RKO (cell line): ENCODE measurements at regions not wholly inside any gene's neighbourhood (a gene's known extent, or its start where the extent isn't known, plus 50 kb on each side); places are given as distances from the start of the nearest gene placed in this dataset.
A peak's percentile ranks its signal among the peaks of the same experiment; 100 is the strongest.

ENCODE experiments used
- DNase-seq: peaks from one replicate; pipeline ENCODE4 v3.0.0-alpha.2; 2016; ENCODE audit warnings: low spot score

DNA sequence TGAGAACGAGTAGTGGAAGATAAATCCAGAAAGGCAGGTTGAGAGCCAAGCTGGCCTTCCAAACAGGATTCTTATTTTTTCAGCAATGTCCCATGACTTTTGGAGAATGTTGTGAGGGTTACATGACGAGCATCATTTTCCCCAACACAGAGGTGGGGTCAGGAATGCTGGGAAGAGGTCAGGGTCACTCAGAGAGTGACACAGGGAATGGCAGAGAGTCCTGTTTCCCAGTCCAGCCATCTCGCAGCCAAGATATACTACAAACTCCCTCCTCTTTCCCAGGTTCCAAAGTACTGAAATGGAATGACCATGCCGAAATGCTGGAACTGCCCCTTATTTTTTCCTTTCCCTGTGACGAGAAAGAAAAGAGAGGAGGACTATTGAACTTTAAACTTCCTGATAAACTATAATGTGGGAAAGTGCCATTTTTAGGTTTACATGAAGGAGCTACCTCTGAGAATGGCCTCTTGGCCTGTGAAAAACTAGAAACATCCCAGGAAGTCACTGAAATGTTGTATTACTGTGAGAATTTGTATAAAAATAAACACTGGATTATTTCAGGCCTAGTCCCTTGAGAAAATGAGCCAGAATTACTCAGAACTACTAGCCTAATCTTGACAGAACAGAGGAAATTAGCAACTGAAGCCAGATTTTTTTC is 420.4 kb downstream of the CETN3 start:
- no peak for DNase-seq

DNA sequence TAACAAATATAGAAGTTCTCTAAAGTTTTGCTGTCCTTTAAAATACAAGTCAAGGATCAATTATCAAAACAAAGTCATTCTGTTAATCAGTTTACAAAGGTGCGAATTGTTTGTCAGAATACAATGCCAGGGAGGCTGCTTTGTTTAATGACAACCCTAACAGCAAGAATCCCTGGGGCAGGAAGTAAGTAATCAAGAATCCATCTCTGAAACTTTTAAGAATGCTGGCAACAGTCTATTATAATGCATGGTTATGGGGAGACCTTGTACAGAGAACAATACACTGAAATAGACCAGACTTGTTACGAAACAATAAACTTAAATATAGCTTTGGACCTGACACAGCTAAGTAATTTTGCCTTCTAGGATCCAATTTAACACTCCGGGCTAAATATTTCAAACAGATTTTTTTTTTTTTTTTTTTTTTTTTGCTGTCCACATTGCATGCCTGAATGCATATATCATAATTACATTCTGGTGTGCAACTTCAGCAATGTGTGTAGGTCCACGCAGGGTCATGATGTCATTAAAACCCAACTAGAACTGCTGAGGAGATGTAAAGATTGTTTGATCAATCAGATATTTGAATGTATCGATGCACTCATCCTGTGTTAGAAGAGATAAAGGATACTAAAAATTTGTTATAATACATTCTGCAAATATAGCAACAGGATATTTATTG is 421.3 kb downstream of the CETN3 start:
- no peak for DNase-seq

- DNase-seq: no peak
Observed at GRCh38 chr5:89983216-89983615, 426.3 kb downstream of the CETN3 start.

DNA sequence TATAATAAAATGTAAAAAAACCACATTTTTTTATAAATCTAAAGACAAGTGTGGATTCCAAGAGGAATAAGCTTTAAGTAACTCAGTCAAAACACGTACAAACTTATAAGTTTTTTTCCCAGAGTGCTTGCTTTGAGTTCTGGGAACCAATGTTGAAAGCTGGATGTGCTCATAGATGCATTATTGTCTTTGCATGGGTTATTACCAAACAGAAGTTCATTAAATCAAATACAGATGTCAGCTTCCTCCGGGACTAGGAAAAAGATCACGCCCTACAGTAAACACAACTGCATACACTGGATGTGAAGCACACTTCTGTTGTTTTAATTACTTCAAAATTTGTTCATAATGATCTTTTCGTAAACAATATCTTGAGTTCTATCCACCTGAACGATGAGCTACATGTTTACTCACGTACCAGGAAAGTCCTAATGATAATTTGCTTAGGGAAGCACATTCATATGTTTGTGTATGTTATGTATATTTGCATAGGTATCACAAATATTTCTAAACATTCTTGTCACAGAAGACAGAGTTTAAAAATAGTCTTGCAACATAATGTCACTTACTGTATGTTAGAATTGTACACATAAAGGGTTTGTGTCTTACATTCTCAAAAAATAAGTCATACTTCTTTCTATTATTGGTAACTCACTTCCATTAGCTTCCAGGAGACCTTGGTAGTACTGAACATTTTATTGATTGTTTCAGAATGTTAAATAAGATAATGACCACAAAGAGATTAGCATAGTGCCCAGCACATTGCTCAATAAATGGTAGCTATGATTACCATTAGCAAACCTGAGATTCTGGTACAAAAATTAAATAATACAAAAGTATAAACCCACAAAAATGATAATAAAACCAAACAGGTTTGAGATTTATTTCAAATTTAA is 427.4 kb downstream of the CETN3 start:
- no peak for DNase-seq

DNA sequence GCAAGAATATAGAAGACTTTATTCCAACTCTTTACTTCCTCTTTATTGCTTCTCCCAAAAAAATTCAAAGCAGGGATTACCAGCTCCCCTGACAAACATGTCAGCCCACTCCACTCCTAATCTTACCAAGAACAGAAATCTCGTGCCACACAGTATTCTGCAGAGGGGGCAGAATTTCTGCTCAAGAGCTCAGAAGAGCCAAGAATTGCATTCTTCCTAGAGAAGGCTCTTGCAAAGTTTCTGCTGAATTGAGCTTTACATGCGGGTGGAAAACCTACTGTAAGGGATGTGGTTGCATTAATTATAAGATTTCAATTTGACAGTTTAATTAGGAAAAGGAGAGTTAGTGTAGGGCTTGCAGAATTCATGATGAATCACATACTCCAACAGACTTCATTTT is 428.5 kb downstream of the CETN3 start:
- DNase-seq: no peak

GRCh38 chr5:89973516-89973915 is 436.0 kb downstream of the CETN3 start:
- no peak for DNase-seq

DNA sequence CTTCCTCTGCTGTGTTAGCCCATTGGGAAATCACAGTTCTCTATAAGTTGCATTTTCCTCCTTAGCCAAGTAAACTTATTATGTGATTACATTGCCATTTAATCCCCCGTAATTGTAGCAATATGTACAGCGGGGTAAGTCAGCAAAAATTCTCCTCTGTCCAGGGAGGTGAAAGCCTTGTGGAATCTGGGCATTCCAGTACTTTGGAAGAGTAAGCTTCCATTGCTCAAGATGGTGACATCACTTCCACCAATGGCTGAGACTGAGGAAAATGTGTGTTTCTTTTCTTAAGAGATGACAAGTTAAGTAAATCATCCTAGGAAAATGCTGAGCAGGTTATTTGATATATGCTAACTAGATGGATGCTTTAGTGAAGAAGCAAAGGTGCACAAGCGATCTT is 436.7 kb downstream of the CETN3 start:
- DNase-seq: no peak

- no peak for DNase-seq
Observed at GRCh38 chr5:89968958-89969381, 440.6 kb downstream of the CETN3 start.

DNA sequence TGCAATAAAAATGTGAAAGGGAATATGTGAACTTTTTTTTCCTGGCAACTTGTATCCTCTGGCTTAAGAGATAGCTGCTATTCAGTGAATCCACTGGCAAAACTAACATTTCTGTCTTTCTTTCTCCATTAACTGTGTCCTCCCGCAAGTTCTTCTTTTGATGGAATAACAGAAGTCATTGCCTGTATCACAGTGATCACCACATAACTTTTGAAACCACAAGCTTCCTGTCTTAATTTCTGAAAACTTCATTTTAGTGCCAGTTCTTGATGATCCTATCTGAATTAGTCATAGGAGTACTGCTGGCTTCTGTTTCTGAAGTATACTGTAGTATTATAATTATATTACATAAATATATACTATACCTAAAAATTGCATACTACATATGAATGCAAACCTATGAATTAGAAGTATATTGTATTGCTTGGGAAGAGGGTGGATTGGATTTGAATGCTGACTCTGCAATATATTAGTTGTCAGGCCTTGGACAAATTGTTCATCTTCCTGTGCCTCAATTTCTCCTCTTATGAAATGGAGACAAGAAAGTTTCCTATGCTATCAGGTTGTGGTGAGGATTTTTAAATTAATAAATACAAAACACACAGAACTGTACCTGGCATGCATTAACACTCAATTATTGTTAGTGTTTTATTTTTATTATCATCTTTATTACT is 441.6 kb downstream of the CETN3 start:
- DNase-seq: peak; percentile 1

- no peak for DNase-seq
Observed at GRCh38 chr5:89956838-89957237, 452.7 kb downstream of the CETN3 start.

DNA sequence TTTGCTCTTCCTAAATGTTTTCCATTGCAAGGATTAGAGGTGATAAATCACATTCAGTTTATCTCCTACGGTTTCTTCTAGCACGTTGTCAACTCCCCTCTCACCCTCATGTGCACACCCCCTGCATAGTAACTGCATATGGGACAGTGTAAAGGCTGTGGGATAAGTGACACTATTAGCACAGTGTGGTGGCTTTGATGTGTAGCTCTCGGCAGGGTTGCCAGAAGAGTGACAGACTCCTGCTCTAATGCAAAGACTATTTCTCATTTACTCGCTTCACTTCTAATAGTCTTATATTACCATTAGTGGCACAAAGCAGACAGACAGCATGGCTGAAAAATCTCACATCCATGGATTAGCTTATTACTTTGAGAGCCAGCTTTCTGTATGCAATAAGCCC is 454.6 kb downstream of the CETN3 start:
- DNase-seq: no peak

DNA sequence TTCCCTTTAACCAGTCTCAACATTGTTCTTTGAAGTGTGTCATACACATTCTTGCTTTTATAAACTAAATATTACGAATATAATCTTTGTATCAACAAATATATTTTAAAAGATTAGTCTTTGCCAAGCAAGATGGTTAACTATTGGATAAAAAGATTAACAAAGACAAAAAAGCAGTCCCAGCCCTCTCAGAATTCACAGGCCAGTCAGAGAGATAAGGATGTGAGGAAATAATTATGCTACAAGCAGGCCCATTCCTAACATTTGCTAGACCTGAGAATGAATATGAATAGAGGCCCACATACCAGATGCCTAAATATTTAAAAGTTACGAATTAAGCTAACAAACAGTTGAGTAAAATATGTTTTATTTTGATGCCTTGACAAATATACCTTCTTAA is 457.7 kb downstream of the CETN3 start:
- no peak for DNase-seq

- no peak for DNase-seq
Observed at GRCh38 chr5:89950234-89950633, 459.3 kb downstream of the CETN3 start.

- DNase-seq: no peak
Observed at GRCh38 chr5:89948977-89949376, 460.6 kb downstream of the CETN3 start.

- DNase-seq: no peak
Observed at GRCh38 chr5:89946916-89947315, 462.6 kb downstream of the CETN3 start.

DNA sequence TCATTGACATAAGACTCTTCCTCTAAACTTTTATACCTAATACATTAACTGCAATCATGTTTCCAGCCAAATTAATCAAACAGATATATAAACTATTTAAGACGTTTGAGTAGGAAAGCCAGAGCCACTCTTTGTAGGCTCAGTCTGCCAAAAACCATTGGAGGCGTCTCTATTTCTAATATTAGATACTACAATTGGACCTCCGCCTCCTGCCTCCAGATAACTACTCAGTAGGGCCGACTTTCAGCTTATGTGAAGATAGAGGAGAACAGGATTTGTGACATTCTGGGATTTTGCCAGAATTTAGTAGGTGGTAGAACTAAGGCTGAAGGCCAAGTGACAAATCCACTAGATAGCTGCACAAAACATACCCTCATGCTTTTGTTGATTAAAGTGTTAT is 463.0 kb downstream of the CETN3 start:
- DNase-seq: no peak

- DNase-seq: no peak
Observed at GRCh38 chr5:89942171-89942570, 467.4 kb downstream of the CETN3 start.

GRCh38 chr5:89936576-89936975 is 473.0 kb downstream of the CETN3 start:
- no peak for DNase-seq

- DNase-seq: no peak
Observed at GRCh38 chr5:89934069-89934468, 475.5 kb downstream of the CETN3 start.

DNA sequence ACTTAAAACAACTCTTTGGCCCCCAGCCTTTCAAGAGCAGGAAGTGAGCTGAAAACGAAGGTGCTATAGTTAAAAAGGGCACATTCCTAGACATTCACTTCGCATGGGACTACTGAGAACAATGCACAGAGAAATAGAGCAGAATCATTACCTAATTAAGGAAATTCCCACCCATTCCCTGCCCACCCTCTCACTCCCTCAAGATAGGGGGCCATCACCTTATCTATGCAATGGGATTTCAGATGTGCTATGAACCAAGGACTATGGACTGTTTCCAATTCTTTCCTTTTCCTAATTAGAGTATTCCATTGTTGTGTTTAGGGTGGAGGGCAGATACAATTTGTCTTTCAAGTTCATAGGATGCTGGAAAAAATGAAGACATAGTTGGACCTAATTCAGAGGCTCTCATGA is 476.8 kb downstream of the CETN3 start:
- no peak for DNase-seq

GRCh38 chr5:89930591-89931392 is 478.8 kb downstream of the CETN3 start:
- peak; percentile 88 for DNase-seq

DNA sequence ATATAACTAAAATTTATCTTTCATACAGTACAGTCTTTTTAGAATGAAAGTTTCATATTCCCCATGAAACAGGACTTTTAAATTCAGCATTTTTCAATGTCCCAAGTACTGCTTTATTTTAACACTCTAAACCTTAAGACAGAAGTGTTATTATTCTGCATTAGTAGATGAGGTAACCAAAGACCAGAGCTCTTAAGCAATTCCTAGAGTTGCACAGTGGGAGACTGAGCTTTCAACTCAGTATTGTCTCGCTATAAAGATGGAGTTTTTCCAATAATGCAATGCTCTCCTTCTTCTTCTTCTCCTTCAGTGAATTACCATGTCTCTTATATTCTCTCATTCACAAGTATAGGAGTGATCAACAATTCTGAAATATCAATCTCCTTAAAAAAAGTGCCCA is 479.7 kb downstream of the CETN3 start:
- no peak for DNase-seq
